Testis (tissue), 2 donors: ENCODE measurements at regions not wholly inside any gene's neighbourhood (a gene's known extent, or its start where the extent isn't known, plus 50 kb on each side); places are given as distances from the start of the nearest gene placed in this dataset.

Experiments
- CTCF ChIP-seq, 3 experiments: fragments of 450-650 bp in 2 of 3; fragments of 200-600 bp in 1 of 3; sonication (generic) in 1 of 3; IDR thresholded peaks; one replicate each; pipeline ENCODE4 v1.5.1; 2016 to 2019; ENCODE audit warnings: antibody characterized with exemption in 3 of 3, mild to moderate bottlenecking in 2 of 3, moderate library complexity in 1 of 3
- POLR2A ChIP-seq: fragments of 450-650 bp; IDR thresholded peaks from one replicate; pipeline ENCODE4 v1.6.1; 2017; ENCODE audit warnings: antibody characterized with exemption, mild to moderate bottlenecking, moderate library complexity

GRCh38 chr15:95826412-95827195, 503.9 kb upstream of the NR2F2 start:
- no peak for TF ChIP-seq CTCF (IDR thresholded peaks at IDR 0.05)
- TF ChIP-seq POLR2A, result no peak
